ENCODE measurements at regions not wholly inside any gene's neighbourhood (a gene's known extent, or its start where the extent isn't known, plus 50 kb on each side); places are given as distances from the start of the nearest gene placed in this dataset.

DNA sequence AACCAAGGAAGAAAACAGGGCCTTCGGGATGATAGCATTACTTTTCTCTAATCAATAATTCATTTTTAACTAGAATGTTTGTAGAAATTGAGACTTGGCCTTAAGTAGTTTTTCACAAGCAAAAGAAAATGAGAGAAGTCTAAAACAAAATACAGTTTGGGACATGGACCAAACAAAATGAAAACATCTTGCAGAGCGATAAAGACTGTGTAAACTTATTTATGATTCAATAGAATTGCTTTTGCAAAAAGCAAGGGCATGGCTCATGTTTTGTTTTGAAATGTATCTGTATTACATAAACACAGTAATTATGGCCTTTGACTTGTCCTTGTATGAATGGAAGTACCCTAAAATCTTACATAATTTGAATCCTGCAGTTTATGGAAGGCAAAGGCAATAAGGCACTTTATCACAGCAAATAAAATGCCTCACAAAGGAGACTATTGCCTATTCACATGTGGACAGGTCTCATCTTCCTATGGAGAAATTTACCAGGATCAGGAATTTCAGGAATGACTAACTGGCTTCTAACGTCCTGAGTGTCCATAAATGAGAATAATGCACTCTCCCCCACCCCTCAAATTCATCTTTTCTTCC is 295.2 kb downstream of the PTEN start:
- no peak overlapping the region for H2BK20ac ChIP-seq (ENCODE audit: low read length)
- H3K27ac ChIP-seq (ENCODE audit: low read depth, low read length): no peak overlapping the region
- H3K4me1 ChIP-seq (replicated peaks in 1 of 4; ENCODE audit: control insufficient read depth in 3 of 4, insufficient read depth in 4 of 4, low read length in 3 of 4): no peaks in the 10 kb centered on the region; a peak in 1 of 7 replicates
- no peaks in the 10 kb centered on the region for H3K9me3 ChIP-seq (ENCODE audit: insufficient read depth in 2 of 2, low read depth in 1 of 2, low read length in 1 of 2)
- H2BK15ac ChIP-seq (ENCODE audit: low read length): no peak overlapping the region
- H2AFZ ChIP-seq (ENCODE audit: low read length): no peak overlapping the region
- H3K4ac ChIP-seq (replicated peaks; ENCODE audit: insufficient read length, low read depth, low read length): no peak overlapping the region
- POLR2A ChIA-PET (ENCODE audit: partially characterized antibody): no interaction called here
- no peak overlapping the region for H3K9ac ChIP-seq (replicated peaks in 1 of 4; ENCODE audit: extremely low read depth in 1 of 4, low read depth in 3 of 4, low read length in 3 of 4)
- CTCF ChIA-PET (ENCODE audit: partially characterized antibody): interaction anchor here (1.0 kb wide), 1 partner anchor 160 kb away, joined by 4 read pairs; no protein-coding TSS in a partner anchor
- H3K23ac ChIP-seq (ENCODE audit: insufficient read length): no peak overlapping the region
- H3K18ac ChIP-seq (ENCODE audit: extremely low read depth, low read length): no peak overlapping the region
- no peaks in the 10 kb centered on the region for H3K79me1 ChIP-seq (ENCODE audit: low read depth, low read length)
- no peaks in the 10 kb centered on the region for H3K23me2 ChIP-seq (ENCODE audit: low read depth, low read length)
- no peak overlapping the region for H4K8ac ChIP-seq (ENCODE audit: extremely low read depth, insufficient read depth, low read length)
- no peak overlapping the region for H4K5ac ChIP-seq (ENCODE audit: insufficient read length, low read depth, low read length)
- H3K79me2 ChIP-seq (ENCODE audit: control insufficient read depth in 1 of 2, insufficient read depth in 2 of 2, low read length in 2 of 2): no peaks in the 10 kb centered on the region
- H4K20me1 ChIP-seq (replicated peaks in 1 of 2; ENCODE audit: control insufficient read depth in 1 of 2, insufficient read depth in 2 of 2, low read length in 2 of 2): no peaks in the 10 kb centered on the region
- no peak overlapping the region for H2BK12ac ChIP-seq (ENCODE audit: low read depth, low read length)
- H2BK120ac ChIP-seq (replicated peaks; ENCODE audit: low read depth, low read length): no peak overlapping the region
- no peak overlapping the region for H3K4me2 ChIP-seq (ENCODE audit: insufficient read depth in 1 of 2, low read depth in 2 of 2, low read length in 2 of 2)
- H3K36me3 ChIP-seq (ENCODE audit: control insufficient read depth in 2 of 4, insufficient read depth in 4 of 4, low read length in 3 of 4): no peaks in the 10 kb centered on the region
- TF ChIP-seq KDM5A (IDR thresholded peaks at IDR 0.05; ENCODE audit: low read length) (no peak), CTCF (IDR thresholded peaks at IDR 0.05; ENCODE audit: control extremely low read depth in 1 of 3, insufficient read depth in 1 of 3, low read depth in 1 of 3, low read length in 3 of 3) (no peak), KDM4A (IDR thresholded peaks at IDR 0.05; ENCODE audit: low read depth, low read length, severe bottlenecking) (no peak)
- FAIRE-seq (no peak), DNase-seq (ENCODE audit: low read depth in 1 of 2, low spot score in 2 of 2) (no peak)
- H4K91ac ChIP-seq (replicated peaks; ENCODE audit: insufficient read length, low read length): no peak overlapping the region
- no peak overlapping the region for H2AK5ac ChIP-seq (ENCODE audit: low read depth, low read length)
- H3K56ac ChIP-seq (replicated peaks; ENCODE audit: insufficient read length, low read depth, low read length): no peak overlapping the region
- H2BK5ac ChIP-seq (ENCODE audit: low read depth, low read length): no peak overlapping the region
- no peak overlapping the region for H3K14ac ChIP-seq (ENCODE audit: insufficient read length)
- no peaks in the 10 kb centered on the region for H3K27me3 ChIP-seq (replicated peaks in 1 of 4; ENCODE audit: control insufficient read depth in 3 of 4, extremely low read depth in 1 of 4, insufficient read depth in 3 of 4, low read length in 3 of 4)
- H3K4me3 ChIP-seq (ENCODE audit: extremely low read depth in 1 of 4, insufficient read depth in 2 of 4, low read depth in 3 of 4, low read length in 4 of 4): no peak overlapping the region
- WGBS, 2 experiments (ENCODE audit: extremely low coverage in 1 of 2, insufficient coverage in 1 of 2, insufficient read length in 1 of 2, insufficient replicate concordance in 2 of 2, low coverage in 1 of 2, low lambda C conversion rate in 2 of 2, missing lambda C conversion rate in 1 of 2): 71% methylated on average over 3 of the region's 3 CpGs; no CpG with 5 or more reads in 1 of the 2 experiments

Data from H1 (cell line).